Trophoblast cell (in vitro differentiated cells and primary cell): ENCODE measurements at regions not wholly inside any gene's neighbourhood (a gene's known extent, or its start where the extent isn't known, plus 50 kb on each side); places are given as distances from the start of the nearest gene placed in this dataset.

Experiments used
- DNase-seq, 2 donors: peaks; one replicate each; pipeline ENCODE4 v3.0.0-alpha.2; 2016
- H2AFZ ChIP-seq: 2 replicates; pipeline ENCODE4 v1.6.1; 2013; ENCODE audit warnings: low read length, moderate library complexity, mild to moderate bottlenecking; ENCODE audit not compliant: insufficient read depth, poor library complexity
- H2AK5ac ChIP-seq: 2 replicates; pipeline ENCODE4 v1.6.1; 2013; ENCODE audit warnings: mild to moderate bottlenecking, low read length
- H2BK120ac ChIP-seq: 2 replicates; pipeline ENCODE4 v1.6.1; 2013; ENCODE audit warnings: low read length, mild to moderate bottlenecking, moderate library complexity; ENCODE audit not compliant: insufficient read depth, poor library complexity
- H2BK12ac ChIP-seq: 2 replicates; pipeline ENCODE4 v1.6.1; 2013; ENCODE audit warnings: mild to moderate bottlenecking, low read length, moderate library complexity
- H2BK5ac ChIP-seq: 2 replicates; pipeline ENCODE4 v1.6.1; 2013; ENCODE audit warnings: low read length, low read depth, moderate library complexity, mild to moderate bottlenecking; ENCODE audit not compliant: poor library complexity
- H3K14ac ChIP-seq: 2 replicates; pipeline ENCODE4 v1.6.1; 2013; ENCODE audit warnings: mild to moderate bottlenecking, low read length
- H3K18ac ChIP-seq: 2 replicates; pipeline ENCODE4 v1.6.1; 2013; ENCODE audit warnings: mild to moderate bottlenecking, low read length
- H3K23ac ChIP-seq: 2 replicates; pipeline ENCODE4 v1.6.1; 2013; ENCODE audit warnings: low read length
- H3K27ac ChIP-seq: 2 replicates; pipeline ENCODE4 v1.5.1; 2013; ENCODE audit warnings: low read depth, mild to moderate bottlenecking, inconsistent platforms, low read length, moderate library complexity
- H3K27me3 ChIP-seq: 2 replicates; pipeline ENCODE4 v1.6.1; 2013; ENCODE audit warnings: inconsistent platforms, mild to moderate bottlenecking, low read length, moderate library complexity; ENCODE audit not compliant: insufficient read depth
- H3K36me3 ChIP-seq, 2 experiments: 1 replicate in 1 of 2; 2 replicates in 1 of 2; pipeline ENCODE4 v1.6.1; 2013; ENCODE audit warnings: low read length in 2 of 2, mild to moderate bottlenecking in 2 of 2, moderate library complexity in 1 of 2; ENCODE audit not compliant: insufficient read depth in 2 of 2, control insufficient read depth in 1 of 2
- H3K4ac ChIP-seq: 2 replicates; pipeline ENCODE4 v1.6.1; 2013; ENCODE audit warnings: low read depth, mild to moderate bottlenecking, low read length, moderate library complexity
- H3K4me1 ChIP-seq, 2 experiments: 1 replicate in 1 of 2; 2 replicates in 1 of 2; pipeline ENCODE4 v1.6.1; 2013; ENCODE audit warnings: low read length in 2 of 2, mild to moderate bottlenecking in 2 of 2, moderate library complexity in 1 of 2; ENCODE audit not compliant: insufficient read depth in 2 of 2, control insufficient read depth in 1 of 2
- H3K4me2 ChIP-seq: 2 replicates; pipeline ENCODE4 v1.6.1; 2013; ENCODE audit warnings: inconsistent platforms, mild to moderate bottlenecking, low read length, moderate library complexity
- H3K4me3 ChIP-seq: 2 replicates; pipeline ENCODE4 v1.5.1; 2013; ENCODE audit warnings: mild to moderate bottlenecking, low read depth, low read length, inconsistent platforms
- H3K79me1 ChIP-seq: one replicate; pipeline ENCODE4 v1.6.1; 2013; ENCODE audit warnings: low read length
- H3K79me2 ChIP-seq: 2 replicates; pipeline ENCODE4 v1.6.1; 2013; ENCODE audit warnings: low read length, mild to moderate bottlenecking; ENCODE audit not compliant: control insufficient read depth, insufficient read depth, poor library complexity
- H3K9ac ChIP-seq: 2 replicates; pipeline ENCODE4 v1.6.1; 2013; ENCODE audit warnings: mild to moderate bottlenecking, low read length
- H3K9me3 ChIP-seq: 2 replicates; pipeline ENCODE4 v1.6.1; 2013; ENCODE audit warnings: low read depth, mild to moderate bottlenecking, control low read depth, inconsistent platforms, low read length; ENCODE audit not compliant: insufficient read depth
- H4K12ac ChIP-seq: 2 replicates; pipeline ENCODE4 v1.6.1; 2013; ENCODE audit warnings: low read depth, mild to moderate bottlenecking, low read length, moderate library complexity
- H4K8ac ChIP-seq: 2 replicates; pipeline ENCODE4 v1.6.1; 2013; ENCODE audit warnings: low read depth, mild to moderate bottlenecking, low read length, moderate library complexity
- H4K91ac ChIP-seq: one replicate; pipeline ENCODE4 v1.6.1; 2013; ENCODE audit warnings: low read depth, mild to moderate bottlenecking, low read length, moderate library complexity
- WGBS: extraction: QIAGEN DNeasy Blood & Tissue Kit; methylation state at CpG from one replicate; pipeline ENCODE4 v1.1.7; 2013; ENCODE audit warnings: missing lambda C conversion rate; ENCODE audit not compliant: insufficient read length, insufficient coverage; ENCODE audit errors: extremely low coverage; 5-methylcytosine and 5-hydroxymethylcytosine counted together

- H3K79me1 ChIP-seq: no peaks in the 10 kb centered on the region
- H3K23ac ChIP-seq: no peak overlapping the region
- H3K18ac ChIP-seq: no peak overlapping the region
- no peak overlapping the region for H3K9ac ChIP-seq
- H3K4ac ChIP-seq: no peak overlapping the region
- H3K27me3 ChIP-seq: no peaks in the 10 kb centered on the region
- no peak overlapping the region for H2BK12ac ChIP-seq
- no peak overlapping the region for H2AFZ ChIP-seq
- no peak overlapping the region for H4K12ac ChIP-seq
- no peak overlapping the region for H4K91ac ChIP-seq
- no peak overlapping the region for H3K14ac ChIP-seq
- no CpG with 5 or more reads among the region's 5 CpGs for WGBS
- no peaks in the 10 kb centered on the region for H3K79me2 ChIP-seq
- no peaks in the 10 kb centered on the region for H3K4me1 ChIP-seq
- no peak overlapping the region for H3K4me3 ChIP-seq
- no peaks in the 10 kb centered on the region for H3K9me3 ChIP-seq
- H2BK5ac ChIP-seq: no peak overlapping the region
- no peak overlapping the region for H2AK5ac ChIP-seq
- H2BK120ac ChIP-seq: no peak overlapping the region
- no peak overlapping the region for H3K4me2 ChIP-seq
- H3K36me3 ChIP-seq: no peaks in the 10 kb centered on the region
- no peak for DNase-seq
- no peak overlapping the region for H3K27ac ChIP-seq
- H4K8ac ChIP-seq: no peak overlapping the region
Measured at GRCh38 chr11:38156495-38157146, 1558.6 kb upstream of the RAG2 start.

- H3K4me2 ChIP-seq: no peak overlapping the region
- no peak overlapping the region for H3K23ac ChIP-seq
- no peaks in the 10 kb centered on the region for H3K9me3 ChIP-seq
- no peak overlapping the region for H3K14ac ChIP-seq
- no peaks in the 10 kb centered on the region for H3K4me1 ChIP-seq
- H3K4ac ChIP-seq: no peak overlapping the region
- no peaks in the 10 kb centered on the region for H3K79me1 ChIP-seq
- no peak overlapping the region for H2BK12ac ChIP-seq
- no peak overlapping the region for H3K9ac ChIP-seq
- H3K36me3 ChIP-seq: no peaks in the 10 kb centered on the region
- no peak overlapping the region for H3K4me3 ChIP-seq
- H2AK5ac ChIP-seq: no peak overlapping the region
- no peak overlapping the region for H3K18ac ChIP-seq
- no peak overlapping the region for H4K91ac ChIP-seq
- H3K27ac ChIP-seq: no peak overlapping the region
- no peak overlapping the region for H2BK120ac ChIP-seq
- WGBS: no CpG with 5 or more reads among the region's 1 CpG
- H2AFZ ChIP-seq: no peak overlapping the region
- H4K8ac ChIP-seq: no peak overlapping the region
- no peak for DNase-seq
- H4K12ac ChIP-seq: no peak overlapping the region
- H3K79me2 ChIP-seq: no peaks in the 10 kb centered on the region
- H2BK5ac ChIP-seq: no peak overlapping the region
- no peaks in the 10 kb centered on the region for H3K27me3 ChIP-seq
Measured at GRCh38 chr11:38155856-38156255, 1557.8 kb upstream of the RAG2 start.

GRCh38 chr11:38153985-38154384 lies 1555.9 kb upstream of the RAG2 start:
- H2AFZ ChIP-seq: no peak overlapping the region
- no peak for DNase-seq

GRCh38 chr11:38143852-38144251 lies 1545.8 kb upstream of the RAG2 start:
- H3K9me3 ChIP-seq: peaks cover under 1% of the 10 kb centered on the region
- H3K4ac ChIP-seq: no peak overlapping the region
- DNase-seq: no peak
- H4K12ac ChIP-seq: no peak overlapping the region
- no peak overlapping the region for H3K27ac ChIP-seq
- no peak overlapping the region for H3K4me2 ChIP-seq
- H3K14ac ChIP-seq: no peak overlapping the region
- H2AK5ac ChIP-seq: no peak overlapping the region
- H2BK5ac ChIP-seq: no peak overlapping the region
- H3K79me1 ChIP-seq: no peaks in the 10 kb centered on the region
- H3K79me2 ChIP-seq: no peaks in the 10 kb centered on the region
- no peak overlapping the region for H3K18ac ChIP-seq
- no peak overlapping the region for H3K9ac ChIP-seq
- H3K4me3 ChIP-seq: no peak overlapping the region
- no peaks in the 10 kb centered on the region for H3K4me1 ChIP-seq
- H2BK120ac ChIP-seq: no peak overlapping the region
- H3K36me3 ChIP-seq: no peaks in the 10 kb centered on the region
- no peaks in the 10 kb centered on the region for H3K27me3 ChIP-seq
- H4K91ac ChIP-seq: no peak overlapping the region
- no peak overlapping the region for H3K23ac ChIP-seq
- no peak overlapping the region for H4K8ac ChIP-seq
- H2AFZ ChIP-seq: no peak overlapping the region
- WGBS: no CpG with 5 or more reads among the region's 3 CpGs
- no peak overlapping the region for H2BK12ac ChIP-seq

More at GRCh38 chr11:38153985-38154384, 1555.9 kb upstream of the RAG2 start:
- no CpG with 5 or more reads among the region's 1 CpG for WGBS
- Histone ChIP-seq H4K8ac (no peak overlapping the region), H3K18ac (no peak overlapping the region), H2BK5ac (no peak overlapping the region), H3K9me3 (no peaks in the 10 kb centered on the region), H3K36me3 (no peaks in the 10 kb centered on the region), H3K79me2 (no peaks in the 10 kb centered on the region), H3K27me3 (no peaks in the 10 kb centered on the region), H3K14ac (no peak overlapping the region), H3K23ac (no peak overlapping the region), H2BK120ac (no peak overlapping the region), H3K4ac (no peak overlapping the region), H3K4me1 (no peaks in the 10 kb centered on the region), H2AK5ac (no peak overlapping the region), H4K91ac (no peak overlapping the region), H3K27ac (no peak overlapping the region), H4K12ac (no peak overlapping the region), H3K9ac (no peak overlapping the region), H3K4me3 (no peak overlapping the region), H2BK12ac (no peak overlapping the region), H3K79me1 (no peaks in the 10 kb centered on the region), H3K4me2 (no peak overlapping the region)
